ENCODE measurements at regions not wholly inside any gene's neighbourhood (a gene's known extent, or its start where the extent isn't known, plus 50 kb on each side); places are given as distances from the start of the nearest gene placed in this dataset.

DNA sequence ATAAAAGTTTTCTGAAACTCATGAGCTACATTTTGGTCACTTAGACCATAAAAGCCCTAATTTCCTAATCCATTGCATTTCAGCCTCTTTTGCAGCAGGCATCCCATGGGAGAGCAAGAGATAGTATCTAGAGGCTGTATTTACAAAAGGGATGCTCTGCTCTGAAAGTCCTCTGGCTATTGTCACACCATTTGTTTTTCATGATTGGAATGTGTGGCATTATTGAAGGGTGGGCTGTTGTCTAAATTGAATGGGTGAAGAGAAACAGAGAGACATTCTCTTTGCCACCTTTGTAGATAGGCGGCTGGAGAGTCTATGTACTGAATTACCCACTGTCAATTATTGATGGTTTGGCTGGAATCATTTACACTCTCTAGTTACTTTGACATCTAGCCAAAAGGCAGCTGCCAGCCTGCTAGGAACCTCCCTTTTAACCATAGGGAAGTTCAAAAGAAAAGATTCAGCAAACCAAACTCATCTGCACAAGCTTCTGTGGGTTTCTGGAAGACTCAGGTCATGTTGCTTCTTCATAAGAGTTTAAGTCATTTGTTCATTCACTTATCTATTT is 89.8 kb upstream of the RARB start:
- DNase-seq (ENCODE audit: low read depth): peak; percentile 8

DNA sequence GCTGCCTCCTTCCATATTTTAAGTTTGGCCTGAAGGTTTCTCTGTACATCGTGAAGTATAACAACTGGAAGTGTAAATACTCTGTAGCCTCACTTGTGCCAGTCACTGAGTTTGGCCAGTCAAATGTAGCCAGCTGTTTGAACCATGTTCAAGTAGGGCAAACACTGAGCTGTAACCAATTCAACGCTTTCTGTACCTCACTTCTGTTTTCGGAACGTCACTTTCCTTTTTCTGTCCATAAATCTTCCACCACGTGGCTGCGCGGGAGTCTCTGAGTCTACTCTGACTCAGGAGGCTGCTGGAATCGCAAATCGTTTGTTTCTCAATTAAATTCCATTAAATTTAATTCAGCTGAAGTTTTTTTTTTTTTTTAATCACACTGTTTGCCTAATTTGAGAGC is 88.8 kb upstream of the RARB start:
- DNase-seq (ENCODE audit: low read depth): peak; percentile 5

DNA sequence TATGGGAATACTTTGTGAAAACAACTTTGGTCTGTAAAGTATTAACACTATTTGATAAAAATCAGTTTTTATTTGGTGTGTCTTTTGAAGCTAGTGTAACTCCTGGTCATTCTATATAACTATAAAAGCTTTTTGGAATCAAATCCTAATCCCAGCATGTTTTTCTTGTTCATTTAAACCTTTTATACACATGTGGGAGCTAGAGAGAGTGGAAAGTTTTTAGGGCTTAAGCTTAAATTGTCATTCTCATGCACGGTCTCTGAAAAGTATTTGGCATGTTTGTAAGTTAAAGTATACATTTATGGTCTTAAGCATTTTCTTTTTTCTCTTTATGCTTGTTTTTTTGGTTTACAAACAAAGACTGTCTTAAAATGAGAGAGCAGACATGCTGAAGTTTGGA is 83.4 kb upstream of the RARB start:
- no peak for DNase-seq (ENCODE audit: low read depth)

DNA sequence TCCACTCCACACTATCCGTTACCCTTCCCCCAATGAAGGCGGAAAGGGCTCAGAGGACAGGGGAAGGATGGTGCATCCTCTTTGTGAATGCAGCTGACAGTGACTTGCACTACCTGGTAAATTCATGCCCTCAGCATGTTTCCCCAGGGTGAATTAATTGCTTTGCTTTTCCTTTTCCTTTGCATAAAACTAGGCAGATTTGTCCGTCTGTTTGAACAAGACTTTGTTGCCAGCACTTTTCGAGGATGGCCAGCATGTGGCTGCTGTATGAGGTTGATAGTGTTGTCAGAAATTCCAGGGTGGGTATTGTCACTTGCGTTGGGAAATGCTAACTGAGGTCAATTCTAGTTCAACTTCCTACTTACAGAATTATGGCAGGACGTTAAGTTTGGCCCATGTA is 79.0 kb upstream of the RARB start:
- DNase-seq (ENCODE audit: low read depth): no peak

DNA sequence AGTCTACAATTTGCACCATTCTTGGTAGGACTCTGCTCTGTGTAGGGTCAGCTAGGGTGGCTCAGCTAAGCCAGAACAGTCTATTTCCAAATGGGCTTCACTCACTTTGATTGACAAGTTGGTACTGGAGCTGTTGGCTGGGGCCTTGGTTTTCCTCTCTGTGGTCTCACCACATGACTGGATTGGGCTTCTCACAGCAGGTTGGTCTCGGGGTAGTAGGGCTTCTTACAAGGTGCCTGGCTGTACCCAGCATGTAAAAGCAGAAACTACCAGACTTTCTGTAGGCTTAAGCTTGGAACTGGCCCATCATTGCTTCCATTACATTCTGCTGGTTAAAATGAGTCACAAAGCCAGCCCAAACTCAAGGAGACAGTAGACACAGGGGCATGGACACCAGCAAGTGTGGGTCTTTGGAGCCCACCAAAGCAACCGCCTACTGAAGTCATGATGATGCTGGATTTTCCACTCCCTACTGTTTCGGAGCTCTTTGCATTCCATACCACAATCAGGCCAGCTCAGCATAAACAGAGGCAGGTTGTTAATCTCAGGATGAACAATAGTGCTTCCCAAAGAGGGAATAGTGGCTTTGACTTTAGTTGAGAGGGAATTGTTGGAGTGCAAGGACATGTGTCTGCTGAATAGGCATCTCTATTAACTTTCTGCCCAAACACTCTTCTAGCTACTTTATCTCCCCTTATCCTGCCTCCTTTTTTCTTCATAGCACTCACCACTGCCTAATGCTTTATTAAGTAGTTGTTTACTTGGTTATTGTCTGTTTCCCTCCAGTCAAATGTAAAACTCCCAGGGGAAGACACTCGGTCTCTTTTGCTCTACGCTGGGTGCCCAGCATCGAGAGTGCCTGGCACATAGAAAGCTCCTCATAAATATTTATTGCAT is 78.0 kb upstream of the RARB start:
- DNase-seq (ENCODE audit: low read depth): no peak

DNA sequence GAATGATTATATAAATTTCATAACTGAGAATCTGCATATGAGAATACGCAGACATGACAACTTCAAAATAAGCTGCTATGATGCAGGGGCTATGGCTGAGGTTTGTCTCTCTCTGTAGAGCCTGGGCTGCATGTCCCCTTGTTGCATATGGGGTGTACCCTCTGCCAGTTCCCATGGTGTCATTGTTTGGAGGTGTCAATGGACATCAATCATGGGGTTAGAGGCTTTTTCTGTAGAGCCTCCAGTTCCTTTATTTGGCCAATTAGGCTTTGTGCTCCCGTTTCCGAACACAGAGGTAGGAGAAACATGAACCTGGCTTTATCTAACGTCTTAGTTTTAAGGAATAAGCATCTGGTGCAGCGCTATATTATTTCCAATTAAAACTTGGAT is 77.3 kb upstream of the RARB start:
- DNase-seq (ENCODE audit: low read depth): no peak

DNA sequence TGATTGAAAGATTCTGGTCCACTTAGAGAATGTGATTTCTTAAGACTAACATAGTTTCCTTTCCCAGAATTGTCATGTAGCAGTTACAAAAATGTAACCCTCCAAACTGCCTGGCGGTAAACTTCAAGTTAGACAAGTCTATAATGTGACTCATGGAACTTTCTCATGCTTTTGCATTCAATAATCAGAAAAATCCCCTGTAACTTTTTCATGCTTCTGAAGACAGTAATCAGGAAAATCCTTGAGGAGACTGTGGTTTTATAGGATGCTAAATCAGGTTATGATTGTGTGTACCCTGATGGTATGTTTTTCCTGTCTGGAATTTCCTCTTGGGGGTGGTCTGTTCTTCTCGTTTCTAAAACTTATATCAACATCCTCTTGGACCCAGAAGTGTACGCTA is 74.0 kb upstream of the RARB start:
- DNase-seq (ENCODE audit: low read depth): no peak

DNA sequence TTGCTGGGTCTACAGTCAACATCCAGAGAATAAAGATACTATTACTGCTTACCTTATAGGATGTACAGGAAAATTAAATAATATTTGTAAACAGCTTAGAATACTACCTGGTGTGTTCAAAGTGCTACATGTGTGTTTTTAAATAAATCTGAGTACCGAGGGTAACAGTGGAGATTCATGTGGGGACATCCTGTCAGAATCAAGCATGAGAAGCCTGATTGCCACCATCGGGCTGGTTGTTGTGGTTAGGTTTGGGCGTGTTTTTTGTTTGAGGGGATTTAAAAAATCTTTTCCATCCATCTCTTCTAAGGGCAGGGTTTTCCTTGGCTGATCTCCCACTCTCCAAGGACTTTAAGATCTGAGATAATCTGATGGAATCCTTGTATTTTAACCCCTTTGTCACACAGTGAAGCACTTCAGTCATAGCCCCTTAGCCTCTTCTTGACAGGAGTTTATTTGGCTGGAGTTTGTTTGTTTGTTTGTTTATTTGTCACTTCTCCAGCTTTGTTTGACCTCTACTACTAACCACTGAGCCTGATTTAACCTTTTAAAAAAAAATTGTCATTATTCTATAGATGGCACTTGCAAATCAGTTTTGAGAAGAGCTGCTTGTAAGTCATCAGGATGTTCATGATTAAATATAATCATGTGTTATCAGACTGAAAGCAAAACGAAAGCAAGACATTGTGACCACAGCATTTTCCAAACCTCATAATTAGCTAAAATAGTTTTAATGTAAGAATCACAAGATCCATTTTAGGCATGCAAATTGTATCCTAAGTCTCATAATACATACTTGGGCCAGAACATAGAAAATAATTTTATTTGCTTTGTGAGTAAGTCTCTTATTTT is 72.8 kb upstream of the RARB start:
- DNase-seq (ENCODE audit: low read depth): no peak

DNA sequence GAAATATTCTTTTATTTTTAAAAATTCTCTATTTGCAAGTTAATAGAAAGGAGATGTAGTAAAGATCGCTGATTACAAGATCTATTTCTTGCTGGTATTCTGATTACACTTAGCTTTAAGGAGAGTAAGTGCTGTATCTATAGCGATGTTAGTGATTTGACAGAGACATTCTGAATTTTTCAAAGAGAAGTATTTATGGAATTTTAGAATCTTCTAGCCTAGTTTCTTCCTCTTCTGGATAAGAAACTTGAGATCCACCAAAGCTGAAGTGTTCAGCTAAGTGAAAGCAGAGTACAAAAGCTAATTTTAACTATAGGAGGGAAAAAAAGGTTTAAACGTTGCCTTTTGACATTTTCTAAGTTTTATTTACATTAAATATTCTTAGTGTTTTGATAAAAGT is 72.1 kb upstream of the RARB start:
- DNase-seq (ENCODE audit: low read depth): no peak

DNA sequence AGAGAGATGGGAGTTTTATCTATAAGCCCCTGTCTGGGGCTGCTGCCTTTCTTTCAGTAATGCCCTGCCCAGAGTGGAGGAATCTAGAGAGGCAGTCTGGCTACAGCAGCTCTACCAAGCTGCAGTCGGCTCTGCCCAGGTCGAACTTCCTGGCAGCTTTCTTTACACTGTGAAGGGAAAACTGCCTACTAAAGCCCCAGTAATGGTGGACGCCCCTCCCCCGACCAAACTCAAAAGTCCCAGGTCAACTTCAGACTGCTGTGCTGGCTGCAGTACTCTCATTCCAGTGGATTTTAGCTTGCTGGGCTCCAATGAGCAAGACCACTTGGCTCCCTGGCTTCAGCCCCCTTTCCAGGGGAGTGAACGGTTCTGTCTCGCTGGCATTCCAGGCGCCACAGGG is 65.9 kb upstream of the RARB start:
- no peak for DNase-seq (ENCODE audit: low read depth)

DNA sequence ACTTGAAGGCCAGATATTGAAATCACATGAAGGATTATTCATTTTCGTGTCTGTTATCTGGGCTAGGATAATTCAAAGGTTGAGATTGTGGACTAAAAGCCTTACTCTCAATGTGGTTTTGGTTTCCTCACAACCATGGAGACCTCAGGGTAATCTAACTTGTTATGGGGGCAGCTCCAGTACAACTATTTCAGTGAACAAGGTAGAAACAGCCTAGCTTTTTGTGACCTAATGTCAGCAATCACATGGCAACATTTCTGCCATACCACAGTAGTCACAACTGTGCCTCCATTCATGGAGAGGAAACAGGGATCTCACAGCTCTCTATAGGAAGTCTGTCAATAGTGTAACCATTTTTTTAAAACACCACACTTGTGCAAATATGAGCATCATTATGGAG is 62.4 kb upstream of the RARB start:
- no peak for DNase-seq (ENCODE audit: low read depth)

DNA sequence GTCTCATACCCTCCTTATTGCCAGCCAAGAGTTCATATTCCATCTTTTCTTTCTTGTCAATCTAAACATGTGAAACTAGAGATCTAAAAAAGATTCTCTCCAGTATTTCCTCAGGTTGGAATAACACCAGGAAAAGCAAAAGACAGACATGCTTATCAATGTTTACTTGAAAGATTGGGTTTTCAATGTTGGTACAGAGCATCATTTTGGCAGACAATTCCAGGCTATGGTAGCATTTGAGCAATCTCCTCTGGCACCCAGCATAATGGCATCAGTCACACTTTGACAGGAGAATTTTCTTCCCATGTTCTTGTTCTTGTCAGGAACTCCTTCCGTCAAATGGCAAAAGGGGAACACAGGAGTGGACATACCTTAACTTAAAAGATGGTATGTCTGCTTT is 61.0 kb upstream of the RARB start:
- DNase-seq (ENCODE audit: low read depth): no peak

DNA sequence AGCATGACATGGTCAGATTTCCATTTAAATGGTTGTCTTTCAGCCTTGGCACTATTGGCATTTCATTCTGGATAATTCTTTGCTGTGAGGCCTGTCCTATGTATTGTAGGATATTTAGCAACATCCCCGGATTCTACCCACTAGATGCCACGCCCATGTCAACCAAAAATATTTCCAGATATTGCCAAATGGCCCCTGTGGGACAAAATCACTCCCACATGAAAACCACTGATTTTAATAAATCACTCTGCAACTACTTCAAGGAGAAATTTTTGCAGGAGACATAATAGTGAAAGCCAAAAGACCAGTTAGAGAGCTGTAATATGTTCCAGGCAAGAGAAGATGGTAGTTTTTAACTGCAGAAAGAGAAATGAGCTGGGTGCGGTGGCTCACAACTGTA is 55.9 kb upstream of the RARB start:
- DNase-seq (ENCODE audit: low read depth): peak; percentile 49

DNA sequence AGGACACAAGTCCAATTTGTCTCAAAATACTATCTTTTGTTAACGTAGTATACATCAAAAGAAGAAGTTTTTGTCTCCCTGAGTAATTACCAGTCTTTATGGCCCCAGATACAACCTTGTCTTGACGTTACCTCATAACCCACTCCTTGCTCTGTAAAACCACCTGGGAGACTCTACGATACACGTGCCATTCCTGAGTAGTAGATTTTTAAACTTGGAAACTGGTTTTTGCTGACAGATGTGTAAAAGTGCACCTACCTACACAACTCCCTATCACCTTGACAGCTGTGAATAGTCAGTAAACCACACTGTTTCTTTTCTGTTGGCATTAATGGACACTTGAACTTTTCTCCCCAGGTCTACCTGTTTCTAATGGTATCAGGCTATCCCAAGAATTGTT is 51.7 kb upstream of the RARB start:
- no peak for DNase-seq (ENCODE audit: low read depth)

DNA sequence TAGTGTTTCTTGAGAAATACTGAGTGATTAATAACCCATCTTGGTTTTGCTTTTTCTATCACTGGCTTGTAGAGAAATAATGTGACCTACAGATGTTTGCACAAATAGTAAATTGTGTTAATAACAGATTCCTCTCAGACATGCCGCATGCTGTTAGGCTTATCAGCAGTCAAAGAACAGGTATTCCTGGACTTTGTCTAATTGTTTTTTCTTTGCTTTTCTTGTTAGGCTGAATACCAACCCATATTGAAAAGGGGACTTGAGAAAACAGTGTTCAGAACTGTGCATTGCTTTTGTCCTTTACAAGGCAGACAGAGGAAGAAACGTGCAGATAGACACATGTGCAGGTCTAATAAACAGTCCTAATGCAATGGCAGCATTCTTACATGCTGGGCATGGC is 51.0 kb upstream of the RARB start:
- DNase-seq (ENCODE audit: low read depth): no peak

All from myocyte (in vitro differentiated cells).